ENCODE measurements at regions not wholly inside any gene's neighbourhood (a gene's known extent, or its start where the extent isn't known, plus 50 kb on each side); places are given as distances from the start of the nearest gene placed in this dataset.
"Not testable (repeated sequence)": the region's sequence is repeated elsewhere in the genome, so short reads cannot be mapped to it uniquely, and the experiment has no call there.

- WGBS, 2 donors = 67 to 69% methylated on average over 2 of the region's 2 CpGs
- TF ChIP-seq POLR2A (IDR thresholded peaks at IDR 0.05) (no peak), CTCF (IDR thresholded peaks at IDR 0.05) (no peak)
These were observed 542.9 kb downstream of the CDH9 start for GRCh38 chr5:26495437-26495836.

DNA sequence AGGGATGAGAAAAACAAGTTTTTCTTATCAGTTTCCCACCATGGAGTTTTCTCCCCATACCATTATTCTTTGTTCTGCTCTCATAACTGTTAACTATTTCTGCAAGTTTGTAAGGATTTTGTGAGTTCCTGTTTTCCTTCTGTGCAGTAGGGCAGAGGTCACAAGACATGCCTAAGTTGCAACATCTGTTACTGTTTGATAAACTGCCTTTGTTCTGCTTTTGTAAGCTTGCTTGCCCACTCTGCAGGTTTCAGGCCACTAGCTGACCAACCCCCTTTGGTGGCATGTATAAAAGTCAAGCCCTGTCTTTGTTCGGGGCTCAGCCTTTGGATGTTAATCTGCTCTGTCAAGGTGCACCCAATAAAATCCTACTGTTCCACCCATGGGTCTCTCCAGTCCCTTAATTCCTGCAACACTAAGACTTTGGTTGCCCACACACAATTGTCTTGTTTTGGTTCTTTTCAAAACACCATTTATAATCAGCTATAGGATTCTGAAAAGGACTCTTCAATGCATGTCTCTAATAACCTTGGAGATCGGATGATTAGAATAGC, 545.4 kb downstream of the CDH9 start:
- Histone ChIP-seq H3K36me3 (ENCODE audit: low read depth, missing control alignments) (no peaks in the 10 kb centered on the region), H3K4me1 (peaks cover 3% of the 10 kb centered on the region), H3K27me3 (no peaks in the 10 kb centered on the region), H3K27ac (peak overlapping the region in 1 of 2 donors; percentile 11), H3K9me3 (no peaks in the 10 kb centered on the region), H3K4me3 (no peak overlapping the region)
- 46 to 83% methylated on average over 2 of the region's 2 CpGs for WGBS, 2 donors
- no peak for TF ChIP-seq CTCF (IDR thresholded peaks at IDR 0.05)
- TF ChIP-seq POLR2A (IDR thresholded peaks at IDR 0.05) = no peak
- intact Hi-C loops (cut with DNase I; ENCODE audit: low total_unique reads) = no loop called here
- peak; percentile 46 for DNase-seq

More at GRCh38 chr5:26495437-26495836, 542.9 kb downstream of the CDH9 start:
- no peak for DNase-seq
- Histone ChIP-seq H3K27me3 (no peaks in the 10 kb centered on the region), H3K27ac (no peak overlapping the region), H3K4me3 (no peak overlapping the region), H3K36me3 (ENCODE audit: low read depth, missing control alignments) (no peaks in the 10 kb centered on the region), H3K9me3 (no peaks in the 10 kb centered on the region), H3K4me1 (peaks cover 3% of the 10 kb centered on the region)
- intact Hi-C loops (cut with DNase I; ENCODE audit: low total_unique reads) = no loop called here

DNA sequence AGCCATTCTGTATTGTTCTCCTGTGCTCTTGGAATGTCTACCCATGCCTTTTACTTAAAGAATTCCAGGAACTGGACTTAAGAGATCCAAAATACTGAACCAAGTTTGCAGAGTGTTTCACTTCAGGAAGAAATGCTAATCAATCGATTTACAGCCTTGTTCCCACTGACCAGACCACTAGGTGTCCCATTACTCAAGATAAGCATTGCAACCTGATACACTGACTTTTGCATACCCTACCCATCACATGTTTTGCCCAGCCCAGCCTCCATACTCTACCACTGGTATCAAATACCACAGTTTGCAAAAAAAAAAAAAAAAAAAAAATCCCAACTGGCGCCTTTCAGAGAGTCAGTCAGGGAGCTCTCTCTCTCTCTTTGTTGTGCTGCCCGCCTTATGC, 550.8 kb downstream of the CDH9 start:
- no peaks in the 10 kb centered on the region for H3K27me3 ChIP-seq
- TF ChIP-seq POLR2A (IDR thresholded peaks at IDR 0.05) = no peak
- TF ChIP-seq CTCF (IDR thresholded peaks at IDR 0.05) = no peak
- H3K4me3 ChIP-seq = no peak overlapping the region
- no peaks in the 10 kb centered on the region for H3K36me3 ChIP-seq (ENCODE audit: low read depth, missing control alignments)
- intact Hi-C loops (cut with DNase I; ENCODE audit: low total_unique reads) = no loop called here
- DNase-seq = no peak
- WGBS, 2 donors = 71 to 80% methylated on average over 3 of the region's 3 CpGs
- H3K27ac ChIP-seq = no peak overlapping the region
- peaks cover 3% of the 10 kb centered on the region for H3K4me1 ChIP-seq
- H3K9me3 ChIP-seq = no peaks in the 10 kb centered on the region

GRCh38 chr5:26486631-26487030, 551.8 kb downstream of the CDH9 start:
- H3K36me3 ChIP-seq (ENCODE audit: low read depth, missing control alignments) = no peaks in the 10 kb centered on the region
- H3K4me1 ChIP-seq = no peaks in the 10 kb centered on the region
- H3K27me3 ChIP-seq = no peaks in the 10 kb centered on the region
- no peak for DNase-seq
- no peaks in the 10 kb centered on the region for H3K9me3 ChIP-seq
- 93 to 96% methylated on average over 3 of the region's 3 CpGs for WGBS, 2 donors
- no peak overlapping the region for H3K4me3 ChIP-seq
- no peak overlapping the region for H3K27ac ChIP-seq
- TF ChIP-seq CTCF (IDR thresholded peaks at IDR 0.05) (no peak), POLR2A (IDR thresholded peaks at IDR 0.05) (no peak)
- intact Hi-C loops (cut with DNase I; ENCODE audit: low total_unique reads) = no loop called here

DNA sequence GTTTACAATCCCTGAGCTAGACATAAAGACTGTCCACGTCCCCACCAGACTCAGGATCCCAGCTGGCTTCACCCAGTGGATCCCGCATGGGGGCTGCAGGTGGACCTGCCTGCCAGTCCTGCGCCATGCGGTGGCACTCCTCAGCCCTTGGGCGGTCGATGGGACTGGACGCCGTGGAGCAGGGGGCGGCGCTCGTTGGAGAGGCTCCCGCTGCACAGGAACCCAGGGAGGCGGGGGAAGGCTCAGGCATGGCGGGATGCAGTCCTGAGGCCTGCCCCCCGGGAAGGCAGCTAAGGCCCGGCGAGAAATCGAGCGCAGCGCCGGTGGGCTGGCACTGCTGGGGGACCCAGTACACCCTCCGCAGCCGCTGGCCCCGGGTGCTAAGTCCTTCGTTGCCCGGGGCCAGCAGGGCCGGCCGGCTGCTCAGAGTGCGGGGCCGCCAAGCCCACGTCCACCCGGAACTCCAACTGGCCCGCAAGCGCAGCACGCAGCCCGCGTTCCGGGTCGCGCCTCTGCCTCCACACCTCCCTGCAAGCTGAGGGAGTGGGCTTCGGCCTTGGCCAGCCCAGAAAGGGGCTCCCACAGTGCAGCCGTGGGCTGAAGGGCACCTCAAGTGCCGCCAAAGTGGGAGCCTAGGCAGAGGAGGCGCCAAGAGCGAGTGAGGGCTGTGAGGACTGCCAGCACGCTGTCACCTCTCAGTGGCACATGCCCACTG, 553.1 kb downstream of the CDH9 start:
- H3K4me1 ChIP-seq; H3K9me3 ChIP-seq; intact Hi-C loops (cut with DNase I; ENCODE audit: low total_unique reads); H3K27me3 ChIP-seq; DNase-seq; H3K36me3 ChIP-seq (ENCODE audit: low read depth, missing control alignments); H3K27ac ChIP-seq: not testable (repeated sequence)
- H3K4me3 ChIP-seq = peak overlapping the region; percentile 32 to 39
- 70 to 84% methylated on average over 3 to 41 of the region's 46 CpGs for WGBS, 2 donors
